DMS153 (cell line): ENCODE measurements at regions not wholly inside any gene's neighbourhood (a gene's known extent, or its start where the extent isn't known, plus 50 kb on each side); places are given as distances from the start of the nearest gene placed in this dataset.
A peak's percentile ranks its signal among the peaks of the same experiment; 100 is the strongest.

ENCODE experiments used
- DNase-seq: peaks from one replicate; lab custom pipeline; 2025; lab: John Stamatoyannopoulos, UW

GRCh38 chrX:110432091-110432905, 73.7 kb downstream of the RTL9 start:
- no peak for DNase-seq

DNA sequence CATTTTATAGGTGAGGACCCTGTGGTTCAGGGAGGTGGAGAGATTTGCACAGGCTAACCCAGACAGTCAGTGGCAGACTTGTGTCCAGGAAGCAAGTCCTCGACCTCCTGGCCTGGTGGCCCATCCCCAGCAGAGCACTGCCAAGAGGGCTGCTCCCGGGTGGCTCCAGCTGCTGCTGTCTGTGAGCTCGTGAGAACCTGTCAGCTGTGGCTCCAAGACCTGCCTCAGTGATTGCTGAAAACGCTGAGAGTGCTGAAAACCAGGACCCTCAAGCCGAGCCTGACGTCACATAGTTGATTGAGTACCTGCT, 74.2 kb downstream of the RTL9 start:
- DNase-seq = no peak

DNA sequence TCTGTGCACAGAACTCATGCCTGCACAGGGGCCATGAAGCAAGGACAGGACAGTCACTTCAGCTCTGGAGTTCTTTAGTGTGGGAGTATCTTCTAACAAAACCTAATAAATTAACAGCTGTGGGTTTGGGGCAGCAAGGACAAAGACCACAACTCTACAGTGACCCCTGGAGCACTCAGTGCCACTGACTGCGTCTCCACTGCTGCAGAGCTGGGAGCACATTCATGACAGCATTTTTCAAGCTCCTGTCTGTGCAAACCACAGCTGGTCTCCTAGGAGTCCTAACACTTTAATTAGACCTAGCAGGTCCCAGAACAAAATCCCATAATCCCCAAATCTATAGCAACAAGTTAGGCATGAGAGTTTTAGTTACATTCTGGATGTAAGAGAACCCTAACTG, 76.5 kb downstream of the RTL9 start:
- no peak for DNase-seq

GRCh38 chrX:110436523-110436922, 77.9 kb downstream of the RTL9 start:
- no peak for DNase-seq

DNA sequence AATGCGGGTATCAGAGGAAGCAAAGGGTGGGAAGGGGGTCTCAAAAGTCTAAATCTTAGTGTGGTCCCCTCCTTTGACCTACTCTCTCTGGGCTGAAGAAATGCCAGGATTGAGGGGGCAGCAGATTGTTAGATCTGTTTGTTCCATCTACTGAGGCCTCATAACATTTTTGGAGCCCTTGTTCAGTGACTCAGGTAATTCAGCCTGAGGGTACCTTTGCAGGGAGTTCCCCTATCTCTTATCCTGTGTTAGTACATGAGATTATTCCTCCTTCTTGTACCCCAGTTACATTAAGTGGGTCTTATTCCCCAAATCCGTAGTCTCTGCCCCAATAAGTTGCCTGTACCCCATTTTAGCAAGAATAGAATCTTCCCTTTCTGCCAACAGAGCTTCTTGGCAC, 79.0 kb downstream of the RTL9 start:
- no peak for DNase-seq

DNA sequence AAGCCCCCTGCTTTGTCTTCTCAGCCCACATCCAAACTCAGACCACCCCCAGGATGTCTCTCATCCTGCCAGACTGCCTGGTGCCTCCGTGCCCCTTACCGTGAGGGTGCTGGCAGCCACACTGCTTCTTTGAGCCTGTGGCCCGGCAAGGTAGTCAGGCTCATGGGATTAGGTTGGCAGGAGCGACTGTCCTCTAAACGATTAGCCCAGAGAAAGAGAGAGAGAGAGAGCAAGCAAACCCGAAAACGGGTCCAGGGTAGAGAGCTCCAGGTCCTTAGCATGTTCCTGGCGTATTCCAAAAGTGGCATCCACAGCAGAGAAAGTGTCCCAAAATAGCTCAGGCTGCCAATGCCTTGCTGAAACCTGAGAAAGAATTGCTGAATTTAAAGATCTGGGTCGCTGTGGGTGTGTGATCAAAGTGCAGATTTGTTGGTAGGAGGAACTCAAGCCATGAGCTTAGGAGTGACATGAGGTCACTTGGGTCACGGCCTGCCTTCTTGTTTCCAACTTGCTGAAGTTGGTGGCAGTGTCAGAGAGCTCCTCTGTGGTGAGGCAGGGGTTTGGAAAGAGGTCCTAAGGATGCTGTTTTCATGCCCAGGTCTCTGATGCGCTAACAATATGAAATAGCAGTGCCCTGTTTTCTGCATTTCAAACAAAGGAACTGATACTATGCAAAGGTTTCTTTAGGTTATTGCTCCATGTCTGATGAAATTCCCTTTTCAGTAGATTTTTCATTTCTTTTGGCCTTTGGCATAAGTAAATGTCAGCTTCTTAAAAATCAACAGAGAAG, 81.6 kb downstream of the RTL9 start:
- DNase-seq = no peak

DNA sequence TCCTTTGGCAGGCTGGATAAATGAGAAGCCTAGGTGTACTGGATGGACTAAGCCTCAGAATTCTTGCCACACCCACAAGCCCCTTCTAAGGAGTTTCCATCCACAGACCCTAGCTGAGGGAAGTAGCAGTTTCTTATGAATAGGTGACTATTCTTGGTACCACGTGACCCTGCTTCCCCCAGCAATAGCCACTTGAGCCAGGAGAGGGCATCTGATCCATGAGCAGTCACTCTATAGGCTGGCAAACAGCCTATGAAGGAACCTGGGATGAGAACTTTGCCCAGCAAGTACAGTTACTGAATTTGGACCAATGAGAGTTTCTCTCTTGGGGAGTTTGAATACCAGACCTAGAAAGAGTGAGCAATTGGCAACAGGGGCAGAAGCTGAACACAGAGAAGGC, 84.0 kb downstream of the RTL9 start:
- DNase-seq = no peak

- no peak for DNase-seq
Observed at GRCh38 chrX:110444996-110445395, 86.3 kb downstream of the RTL9 start.

DNA sequence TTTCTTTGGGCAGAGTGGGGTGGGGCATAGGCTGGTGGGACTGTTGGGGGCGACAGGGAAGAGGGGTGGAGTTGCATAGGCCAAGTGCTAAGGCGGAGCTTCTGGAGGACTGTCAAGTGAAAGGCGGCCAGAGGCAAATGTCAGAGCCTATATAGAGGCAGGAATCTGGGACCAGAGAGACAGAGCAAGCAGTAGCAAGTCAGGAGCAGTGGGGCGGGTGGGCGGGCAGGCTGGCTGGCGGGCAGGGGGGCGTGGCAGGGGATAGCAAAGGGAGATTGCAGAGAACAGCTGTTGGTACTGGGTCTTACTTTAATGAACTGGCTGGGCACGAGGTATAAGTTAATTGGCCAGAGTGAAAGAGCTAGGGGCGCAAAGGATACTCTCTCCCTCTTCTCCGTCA, 89.8 kb downstream of the RTL9 start:
- DNase-seq = no peak

DNA sequence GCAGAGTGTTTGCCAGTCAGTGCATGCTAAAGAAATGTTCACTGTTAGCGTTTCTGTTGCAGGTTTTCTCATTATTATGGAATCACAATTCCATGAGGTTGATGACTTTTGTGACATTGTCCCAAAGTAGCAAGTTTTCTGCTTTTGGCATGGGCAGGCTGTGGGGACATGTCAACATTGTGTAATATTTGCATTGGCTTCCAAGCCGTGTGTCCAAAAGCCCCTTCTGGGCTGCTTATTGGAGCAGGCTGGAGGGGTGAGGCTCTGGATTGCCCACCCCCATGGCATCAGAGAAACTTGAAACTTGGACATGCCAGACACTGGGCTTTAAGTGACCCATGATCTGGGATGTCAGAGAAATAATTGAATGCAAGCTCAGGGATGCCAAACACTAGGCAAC, 90.7 kb downstream of the RTL9 start:
- DNase-seq = no peak

DNA sequence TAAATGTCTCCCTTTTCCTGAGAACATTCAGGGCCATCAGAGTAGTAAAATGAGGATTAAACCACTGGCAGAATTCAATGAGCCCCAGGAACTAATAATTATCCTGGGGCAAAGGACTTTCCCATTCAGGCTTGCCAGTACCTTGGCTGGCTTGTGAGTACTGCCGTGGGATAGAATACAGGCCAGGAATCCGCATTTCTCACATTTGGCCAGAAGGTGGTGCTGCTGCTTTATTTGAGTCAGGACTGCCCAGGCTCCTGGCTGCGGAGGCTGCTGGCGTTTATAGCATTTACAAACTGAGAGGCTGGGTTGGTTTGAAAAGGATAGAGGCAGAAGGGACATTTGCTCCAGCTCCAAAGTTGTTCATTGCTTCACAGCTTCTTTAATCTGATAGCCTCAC, 91.4 kb downstream of the RTL9 start:
- peak; percentile 39 for DNase-seq

GRCh38 chrX:110454336-110454735, 95.7 kb downstream of the RTL9 start:
- no peak for DNase-seq

GRCh38 chrX:110462957-110463356, 104.3 kb downstream of the RTL9 start:
- DNase-seq = no peak

DNA sequence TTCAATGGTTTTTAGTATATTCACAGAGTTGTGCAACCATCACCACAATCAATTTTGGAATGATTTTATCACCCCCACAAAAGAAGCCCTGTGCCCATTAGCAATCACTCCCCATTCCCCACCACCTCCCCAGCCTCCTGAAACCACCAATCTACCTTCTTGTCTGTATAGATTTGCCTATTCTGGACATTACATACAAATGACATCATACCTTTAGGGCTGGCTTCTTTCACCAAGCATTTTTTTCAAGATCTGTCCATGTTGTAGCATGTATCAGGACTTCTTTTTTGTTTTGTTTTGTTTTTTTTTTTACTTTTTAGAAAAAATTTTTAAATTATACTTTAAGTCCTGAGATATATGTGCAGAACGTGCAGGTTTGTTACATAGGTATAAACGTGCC, 108.1 kb downstream of the RTL9 start:
- DNase-seq = no peak

DNA sequence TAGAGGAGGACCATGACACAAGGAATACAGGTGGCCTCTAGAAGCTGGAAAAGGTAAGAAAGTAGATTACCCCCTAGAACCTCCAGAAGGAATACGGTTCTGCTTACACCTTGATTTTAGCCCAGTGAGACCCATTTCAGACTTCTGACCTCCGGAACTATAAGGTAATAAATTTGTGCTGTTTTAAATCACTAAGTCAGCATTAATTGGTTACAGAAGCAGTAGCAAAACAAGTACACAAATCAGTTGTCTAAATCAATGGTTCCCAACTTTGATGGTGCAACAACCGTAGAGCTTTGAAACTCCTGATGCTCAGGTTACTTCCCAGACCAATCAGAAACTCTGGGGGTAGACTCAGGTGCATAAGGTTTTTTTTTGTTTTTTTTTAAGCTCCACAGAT, 113.6 kb downstream of the RTL9 start:
- no peak for DNase-seq

DNA sequence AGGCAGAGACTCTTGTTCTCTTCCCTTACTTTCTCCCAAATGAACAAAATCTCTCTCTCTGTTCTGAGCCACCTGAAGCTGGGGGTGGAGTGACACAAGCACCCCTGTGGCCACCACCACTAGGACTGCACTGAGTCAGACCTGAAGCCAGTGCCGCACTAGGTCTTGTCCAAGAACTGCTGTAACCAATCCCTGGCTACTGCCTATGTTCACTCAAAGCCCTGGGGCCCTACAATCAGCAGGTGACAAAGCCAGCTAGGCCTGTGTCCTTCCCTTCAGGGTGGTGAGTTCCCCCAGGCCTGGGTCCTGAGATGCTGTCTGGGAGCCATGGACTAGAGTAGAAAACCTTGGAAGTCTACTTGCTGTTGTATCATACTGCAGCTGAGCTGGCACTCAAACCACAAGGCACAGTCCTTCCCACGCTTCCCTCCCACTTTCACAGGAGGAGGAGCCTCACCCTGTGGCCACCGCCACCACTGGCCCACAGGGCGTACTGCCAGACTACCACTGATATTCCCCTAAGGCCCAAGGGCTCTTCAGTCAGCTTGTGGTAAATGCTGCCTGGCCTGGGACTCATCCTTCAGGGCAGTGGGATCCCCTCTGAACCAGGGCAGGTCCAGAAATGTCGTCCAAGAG, 119.1 kb downstream of the RTL9 start:
- no peak for DNase-seq

DNA sequence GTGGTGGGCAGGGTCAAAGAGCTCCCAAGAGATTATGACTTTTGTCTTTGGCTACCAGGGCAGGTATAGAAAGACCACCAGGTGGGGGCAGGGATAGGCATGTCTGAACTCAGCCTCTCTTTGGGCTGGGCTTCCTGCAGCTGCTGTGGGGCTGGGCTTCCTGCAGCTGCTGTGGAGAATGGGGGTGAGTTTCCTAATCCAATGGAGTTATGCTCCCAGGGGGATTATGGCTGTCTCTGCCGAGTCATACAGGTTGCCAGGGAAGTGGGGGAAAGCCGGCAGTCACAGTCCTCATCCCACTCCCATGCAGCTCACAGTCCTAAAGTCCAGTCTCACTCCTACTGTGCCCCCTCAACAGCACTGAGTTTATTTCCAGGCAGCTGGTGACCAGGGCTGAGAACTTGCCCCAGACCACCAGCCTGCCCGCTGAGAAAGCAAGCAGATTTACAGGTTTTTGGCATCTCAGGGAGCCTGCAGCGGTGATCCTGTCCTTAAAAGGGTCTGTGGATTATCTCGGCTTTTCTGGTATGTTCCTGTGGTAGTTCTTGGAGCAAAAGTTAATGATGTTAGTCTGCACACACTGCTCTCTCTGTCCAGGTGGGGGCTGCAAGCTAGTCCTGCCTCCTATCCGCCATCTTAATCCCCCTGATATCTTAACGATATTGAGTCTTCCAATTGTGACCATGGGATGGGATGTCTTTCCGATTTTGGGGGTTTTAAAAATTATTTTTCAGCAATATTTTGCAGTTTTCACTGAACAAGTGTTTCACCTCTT, 133.4 kb downstream of the RTL9 start:
- no peak for DNase-seq

GRCh38 chrX:110504947-110505346, 146.3 kb downstream of the RTL9 start:
- no peak for DNase-seq

GRCh38 chrX:110509755-110510532, 151.3 kb downstream of the RTL9 start:
- DNase-seq = no peak

DNA sequence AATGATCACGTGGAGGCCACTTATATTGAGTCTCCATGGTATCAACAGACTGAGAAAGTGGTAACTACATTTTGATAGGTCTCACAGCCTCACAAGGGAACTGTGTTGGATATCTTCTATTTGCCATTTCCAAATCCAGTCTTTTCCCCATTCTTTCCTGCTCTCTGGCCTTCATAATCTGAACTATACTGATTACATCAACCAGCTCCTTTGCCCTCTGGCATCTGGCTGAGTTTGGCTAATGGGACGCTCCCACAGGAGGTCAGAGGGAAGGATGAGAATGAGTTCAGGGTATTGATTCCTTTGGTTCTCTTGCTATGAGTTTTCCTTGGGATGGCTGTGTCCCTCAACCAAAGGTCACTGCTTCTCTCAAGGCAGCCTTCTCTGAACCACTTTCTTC, 152.6 kb downstream of the RTL9 start:
- no peak for DNase-seq

- no peak for DNase-seq
Observed at GRCh38 chrX:110512341-110512740, 153.7 kb downstream of the RTL9 start.

DNA sequence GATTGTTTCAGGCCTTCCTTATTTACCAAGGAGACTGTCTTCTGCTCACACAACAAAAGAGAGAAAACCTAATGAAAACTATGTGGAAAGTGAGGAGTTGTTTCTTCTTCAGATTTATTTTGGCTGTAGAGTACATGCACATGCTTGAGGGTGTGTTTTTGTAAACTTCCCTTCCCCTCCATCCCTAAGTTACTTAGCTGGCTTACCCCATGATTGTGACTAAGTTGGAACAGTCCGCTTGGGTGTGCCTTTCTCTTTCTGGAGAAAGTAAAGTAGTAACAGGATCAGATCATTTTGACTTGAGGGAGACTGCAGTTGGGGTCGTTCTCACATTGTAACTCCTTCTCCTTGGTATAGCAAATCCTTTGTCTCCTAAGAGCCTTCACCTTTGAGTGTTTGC, 155.9 kb downstream of the RTL9 start:
- DNase-seq = no peak
